GM23248 (cell line): ENCODE measurements at regions not wholly inside any gene's neighbourhood (a gene's known extent, or its start where the extent isn't known, plus 50 kb on each side); places are given as distances from the start of the nearest gene placed in this dataset.
A peak's percentile ranks its signal among the peaks of the same experiment; 100 is the strongest.

ENCODE experiments used
- DNase-seq: peaks from one replicate; pipeline ENCODE4 v3.0.0-alpha.2; 2015
- H2AFZ ChIP-seq: fragments of 200-600 bp; sonication (generic); 2 replicates; pipeline ENCODE4 v1.6.1; 2016; ENCODE audit warnings: antibody characterized with exemption
- H3F3A ChIP-seq: fragments of 200-600 bp; sonication (generic); 2 replicates; pipeline ENCODE4 v1.6.1; 2016; ENCODE audit warnings: mild to moderate bottlenecking, antibody characterized with exemption, mixed run types; ENCODE audit not compliant: insufficient read depth
- H3K27ac ChIP-seq: fragments of 200-600 bp; sonication (generic); 2 replicates; pipeline ENCODE4 v1.5.1; 2016; ENCODE audit warnings: mild to moderate bottlenecking
- H3K27me3 ChIP-seq: fragments of 200-600 bp; sonication (generic); replicated peaks from 2 replicates; pipeline ENCODE4 v1.6.1; 2016; ENCODE audit warnings: mild to moderate bottlenecking; ENCODE audit not compliant: insufficient read depth
- H3K36me3 ChIP-seq: fragments of 200-600 bp; sonication (generic); 2 replicates; pipeline ENCODE4 v1.6.1; 2016; ENCODE audit warnings: low read depth, mild to moderate bottlenecking
- H3K4me1 ChIP-seq: fragments of 200-600 bp; sonication (generic); 2 replicates; pipeline ENCODE4 v1.6.1; 2016; ENCODE audit warnings: mild to moderate bottlenecking; ENCODE audit not compliant: insufficient read depth
- H3K4me2 ChIP-seq: fragments of 200-600 bp; sonication (generic); one replicate; pipeline ENCODE4 v1.6.1; 2016; ENCODE audit warnings: mild to moderate bottlenecking; ENCODE audit not compliant: unreplicated experiment
- H3K4me3 ChIP-seq: fragments of 200-600 bp; sonication (generic); 2 replicates; pipeline ENCODE4 v1.5.1; 2016; ENCODE audit warnings: mild to moderate bottlenecking
- H3K79me2 ChIP-seq: fragments of 200-600 bp; sonication (generic); 2 replicates; pipeline ENCODE4 v1.6.1; 2016; ENCODE audit warnings: mild to moderate bottlenecking; ENCODE audit not compliant: insufficient read depth
- H3K9ac ChIP-seq: fragments of 200-600 bp; sonication (generic); 2 replicates; pipeline ENCODE4 v1.6.1; 2016; ENCODE audit warnings: mild to moderate bottlenecking
- H3K9me2 ChIP-seq: fragments of 200-600 bp; sonication (generic); 2 replicates; pipeline ENCODE4 v1.6.1; 2016; ENCODE audit warnings: mixed run types, mild to moderate bottlenecking, moderate library complexity; ENCODE audit not compliant: insufficient read depth
- H3K9me3 ChIP-seq: fragments of 200-600 bp; sonication (generic); one replicate; pipeline ENCODE4 v1.6.1; 2017; ENCODE audit warnings: low read depth
- H4K20me1 ChIP-seq: fragments of 200-600 bp; sonication (generic); 2 replicates; pipeline ENCODE4 v1.6.0; 2016; ENCODE audit not compliant: insufficient read depth
- EZH2 ChIP-seq: fragments of 200-600 bp; sonication (generic); IDR thresholded peaks from 2 replicates; pipeline ENCODE4 v1.6.1; 2018; ENCODE audit warnings: antibody characterized with exemption, mild to moderate bottlenecking; ENCODE audit not compliant: insufficient read depth, poor library complexity, severe bottlenecking
- EZH2phosphoT487 ChIP-seq: fragments of 200-600 bp; sonication (generic); IDR thresholded peaks from 2 replicates; pipeline ENCODE4 v1.6.1; 2018; ENCODE audit warnings: antibody characterized with exemption, moderate library complexity, mild to moderate bottlenecking, low read depth; ENCODE audit not compliant: insufficient read depth
- WGBS, 2 experiments: methylation state at CpG; one replicate each; pipeline ENCODE4 v1.1.6; 2015 to 2017; ENCODE audit warnings: low lambda C conversion rate in 2 of 2, low coverage in 1 of 2; ENCODE audit errors: missing lambda C conversion rate in 2 of 2; 5-methylcytosine and 5-hydroxymethylcytosine counted together
- in situ Hi-C: fragments of 300-500 bp; cut with MboI; formaldehyde crosslinking; loops from 2 replicates; pipeline ENCODE4 v1.15.0; 2020

GRCh38 chr9:90538566-90538965 is 104.1 kb downstream of the DIRAS2 start:
- no peak overlapping the region for H3K4me2 ChIP-seq
- no peaks in the 10 kb centered on the region for H3F3A ChIP-seq
- no peaks in the 10 kb centered on the region for H4K20me1 ChIP-seq
- no peaks in the 10 kb centered on the region for H3K27me3 ChIP-seq
- no peaks in the 10 kb centered on the region for H3K9me3 ChIP-seq
- H3K9ac ChIP-seq, result no peak overlapping the region
- no peaks in the 10 kb centered on the region for H3K9me2 ChIP-seq
- in situ Hi-C loops, result no loop called here
- H3K79me2 ChIP-seq, result no peaks in the 10 kb centered on the region
- no peaks in the 10 kb centered on the region for H3K36me3 ChIP-seq
- H3K4me3 ChIP-seq, result no peak overlapping the region
- no peak overlapping the region for H3K27ac ChIP-seq
- H3K4me1 ChIP-seq, result no peaks in the 10 kb centered on the region
- DNase-seq, result no peak
- no peak overlapping the region for H2AFZ ChIP-seq
- no peak for TF ChIP-seq EZH2phosphoT487
- TF ChIP-seq EZH2, result no peak
- 21 to 33% methylated on average over 4 of the region's 4 CpGs for WGBS, 2 experiments

GRCh38 chr9:90539286-90539685 is 103.3 kb downstream of the DIRAS2 start:
- no peak for DNase-seq

GRCh38 chr9:90540734-90541133 is 101.9 kb downstream of the DIRAS2 start:
- H3K9me3 ChIP-seq, result no peaks in the 10 kb centered on the region
- no peaks in the 10 kb centered on the region for H3K4me1 ChIP-seq
- no peaks in the 10 kb centered on the region for H4K20me1 ChIP-seq
- H3K79me2 ChIP-seq, result no peaks in the 10 kb centered on the region
- H3F3A ChIP-seq, result no peaks in the 10 kb centered on the region
- H3K27me3 ChIP-seq, result no peaks in the 10 kb centered on the region
- H2AFZ ChIP-seq, result no peak overlapping the region
- no peaks in the 10 kb centered on the region for H3K9me2 ChIP-seq
- no peak for DNase-seq
- in situ Hi-C loops, result no loop called here
- 28 to 41% methylated on average over 1 of the region's 1 CpG for WGBS, 2 experiments
- H3K36me3 ChIP-seq, result no peaks in the 10 kb centered on the region
- TF ChIP-seq EZH2 (no peak), EZH2phosphoT487 (no peak)
- H3K9ac ChIP-seq, result no peak overlapping the region
- H3K4me2 ChIP-seq, result no peak overlapping the region
- no peak overlapping the region for H3K27ac ChIP-seq
- H3K4me3 ChIP-seq, result no peak overlapping the region

More at GRCh38 chr9:90539286-90539685, 103.3 kb downstream of the DIRAS2 start:
- Histone ChIP-seq H4K20me1 (no peaks in the 10 kb centered on the region), H3K4me3 (no peak overlapping the region), H3K9me2 (no peaks in the 10 kb centered on the region), H3K4me2 (no peak overlapping the region), H3K36me3 (no peaks in the 10 kb centered on the region), H3K79me2 (no peaks in the 10 kb centered on the region), H3K27ac (no peak overlapping the region), H3K27me3 (no peaks in the 10 kb centered on the region), H3F3A (no peaks in the 10 kb centered on the region), H3K4me1 (no peaks in the 10 kb centered on the region), H3K9ac (no peak overlapping the region), H2AFZ (no peak overlapping the region), H3K9me3 (no peaks in the 10 kb centered on the region)
- in situ Hi-C loops, result no loop called here
- TF ChIP-seq EZH2 (no peak), EZH2phosphoT487 (no peak)

- no peaks in the 10 kb centered on the region for H3K27me3 ChIP-seq
- TF ChIP-seq EZH2 (no peak), EZH2phosphoT487 (no peak)
These were observed 98.1 kb downstream of the DIRAS2 start for GRCh38 chr9:90544488-90544887.

GRCh38 chr9:90546200-90546599 is 96.4 kb downstream of the DIRAS2 start:
- in situ Hi-C loops, result no loop called here
- H3K27me3 ChIP-seq, result no peaks in the 10 kb centered on the region
- no peak overlapping the region for H3K4me2 ChIP-seq
- WGBS, 2 experiments, result 4 to 6% methylated on average over 7 of the region's 7 CpGs
- no peaks in the 10 kb centered on the region for H3F3A ChIP-seq
- no peak overlapping the region for H3K9ac ChIP-seq
- TF ChIP-seq EZH2phosphoT487 (no peak), EZH2 (no peak)
- H4K20me1 ChIP-seq, result no peaks in the 10 kb centered on the region
- no peak overlapping the region for H3K4me3 ChIP-seq
- H3K9me2 ChIP-seq, result no peaks in the 10 kb centered on the region
- no peak overlapping the region for H2AFZ ChIP-seq
- no peaks in the 10 kb centered on the region for H3K9me3 ChIP-seq
- DNase-seq, result peak; percentile 48
- H3K27ac ChIP-seq, result no peak overlapping the region
- H3K36me3 ChIP-seq, result no peaks in the 10 kb centered on the region
- no peaks in the 10 kb centered on the region for H3K79me2 ChIP-seq
- H3K4me1 ChIP-seq, result no peaks in the 10 kb centered on the region

More at GRCh38 chr9:90544488-90544887, 98.1 kb downstream of the DIRAS2 start:
- H3K27ac ChIP-seq, result no peak overlapping the region
- H3K4me2 ChIP-seq, result no peak overlapping the region
- no peaks in the 10 kb centered on the region for H3K9me3 ChIP-seq
- in situ Hi-C loops, result no loop called here
- no peaks in the 10 kb centered on the region for H4K20me1 ChIP-seq
- H3K9ac ChIP-seq, result no peak overlapping the region
- H3K4me3 ChIP-seq, result no peak overlapping the region
- WGBS, 2 experiments, result 3 to 9% methylated on average over 2 of the region's 2 CpGs
- no peaks in the 10 kb centered on the region for H3F3A ChIP-seq
- no peaks in the 10 kb centered on the region for H3K79me2 ChIP-seq
- H3K36me3 ChIP-seq, result no peaks in the 10 kb centered on the region
- DNase-seq, result no peak
- no peaks in the 10 kb centered on the region for H3K9me2 ChIP-seq
- no peaks in the 10 kb centered on the region for H3K4me1 ChIP-seq
- no peak overlapping the region for H2AFZ ChIP-seq
